Endothelial cell of umbilical vein (primary cell): ENCODE measurements at regions not wholly inside any gene's neighbourhood (a gene's known extent, or its start where the extent isn't known, plus 50 kb on each side); places are given as distances from the start of the nearest gene placed in this dataset.

Experiments used
- BruUV-seq: library from RNA; stranded (reverse); fragments of 400-500 nt; replicated peaks from 2 replicates; lab custom pipeline; 2021; lab: Mats Ljungman, UMichigan
- CTCF ChIA-PET: fragments of 300-600, 350-600 bp; sonication (Branson Sonifier 250); formaldehyde crosslinking; loops from one replicate; lab custom pipeline; 2021; ENCODE audit warnings: antibody characterized with exemption, inconsistent platforms; lab: Charles Lee
- POLR2A ChIA-PET: fragments of 300-600, 350-600 bp; sonication (Branson Sonifier 250); formaldehyde crosslinking; loops from one replicate; lab custom pipeline; 2021; ENCODE audit warnings: antibody characterized with exemption, inconsistent platforms; lab: Charles Lee
- DNase-seq: peaks from one replicate; pipeline ENCODE4 v3.0.0-alpha.2; 2011; ENCODE audit warnings: low read depth, low spot score
- FAIRE-seq: peaks from 2 replicates; lab custom pipeline; 2011; peaks lifted over from hg19 to GRCh38; lab: Jason Lieb, UNC
- H2AFZ ChIP-seq: 2 replicates; pipeline ENCODE4 v1.6.0; 2012; ENCODE audit warnings: low read depth, low read length, control low read depth, inconsistent platforms
- H3K27ac ChIP-seq: 2 replicates; pipeline ENCODE4 v1.5.1; 2011; ENCODE audit warnings: low read depth, mild to moderate bottlenecking, control low read depth, low read length, moderate library complexity; ENCODE audit not compliant: insufficient read depth
- H3K27me3 ChIP-seq, 2 experiments: 2 replicates each; pipeline versions ENCODE4 v1.6.0 to v1.6.1; 2011; ENCODE audit warnings: low read length in 2 of 2, mixed read lengths in 1 of 2; ENCODE audit not compliant: control insufficient read depth in 2 of 2, insufficient read depth in 2 of 2
- H3K36me3 ChIP-seq, 2 experiments: 2 replicates in 1 of 2; 3 replicates in 1 of 2; pipeline ENCODE4 v1.5.1; 2011; ENCODE audit warnings: low read length in 2 of 2, mild to moderate bottlenecking in 1 of 2, moderate library complexity in 1 of 2; ENCODE audit not compliant: control insufficient read depth in 2 of 2, insufficient read depth in 2 of 2; ENCODE audit errors: extremely low read depth in 1 of 2
- H3K4me1 ChIP-seq: 3 replicates; pipeline ENCODE4 v1.5.1; 2011; ENCODE audit warnings: mild to moderate bottlenecking, low read length; ENCODE audit not compliant: control insufficient read depth, insufficient read depth; ENCODE audit errors: extremely low read depth
- H3K4me2 ChIP-seq: 2 replicates; pipeline ENCODE4 v1.6.1; 2011; ENCODE audit warnings: low read length, control low read depth, mixed read lengths; ENCODE audit not compliant: insufficient read depth
- H3K4me3 ChIP-seq, 3 experiments: fragments of 200-600 bp in 1 of 3; sonication (generic), shearing (Covaris generic) in 1 of 3; replicated peaks in 1 of 3; 2 replicates each; pipeline ENCODE4 v1.5.1; 2011 to 2016; ENCODE audit warnings: control low read depth in 3 of 3, low read length in 3 of 3, mild to moderate bottlenecking in 2 of 3, inconsistent platforms in 1 of 3, low read depth in 1 of 3, moderate library complexity in 1 of 3; ENCODE audit not compliant: insufficient read depth in 1 of 3
- H3K79me2 ChIP-seq: 2 replicates; pipeline ENCODE4 v1.6.0; 2012; ENCODE audit warnings: low read length, inconsistent platforms; ENCODE audit not compliant: control insufficient read depth, insufficient read depth
- H3K9ac ChIP-seq: replicated peaks from 2 replicates; pipeline ENCODE3; 2011; ENCODE audit warnings: low read length, control low read depth; ENCODE audit not compliant: insufficient read depth; ENCODE audit errors: extremely low read depth
- H3K9me1 ChIP-seq: replicated peaks from 3 replicates; pipeline ENCODE4 v1.6.0; 2011; ENCODE audit warnings: mild to moderate bottlenecking, low read length; ENCODE audit not compliant: control insufficient read depth, insufficient read depth; ENCODE audit errors: extremely low read depth
- H3K9me3 ChIP-seq: replicated peaks from 2 replicates; pipeline ENCODE4 v1.5.1; 2012; ENCODE audit warnings: low read length, inconsistent platforms; ENCODE audit not compliant: control insufficient read depth, insufficient read depth
- H4K20me1 ChIP-seq: replicated peaks from 2 replicates; pipeline ENCODE3; 2011; ENCODE audit warnings: mild to moderate bottlenecking, low read length; ENCODE audit not compliant: control insufficient read depth, insufficient read depth; ENCODE audit errors: extremely low read depth
- EZH2 ChIP-seq: IDR thresholded peaks from 2 replicates; pipeline ENCODE4 v1.6.1; 2012; ENCODE audit warnings: borderline replicate concordance, low read depth, mild to moderate bottlenecking, moderate library complexity, low read length, inconsistent platforms; ENCODE audit not compliant: severe bottlenecking
- FOS ChIP-seq: IDR thresholded peaks from 2 replicates; pipeline ENCODE4 v1.6.1; 2011; ENCODE audit warnings: mild to moderate bottlenecking, low read length, moderate library complexity, borderline replicate concordance; ENCODE audit not compliant: insufficient read depth
- GATA2 ChIP-seq: IDR thresholded peaks from 2 replicates; pipeline ENCODE4 v1.7.0; 2011; ENCODE audit warnings: low read depth, mild to moderate bottlenecking, moderate library complexity, mixed read lengths, low read length; ENCODE audit not compliant: insufficient read length, insufficient read depth
- JUN ChIP-seq: IDR thresholded peaks from 2 replicates; pipeline ENCODE4 v1.6.1; 2011; ENCODE audit warnings: borderline replicate concordance, low read depth; ENCODE audit not compliant: insufficient read length, insufficient read depth
- MYC ChIP-seq: IDR thresholded peaks from one replicate; pipeline ENCODE4 v1.6.1; 2011; ENCODE audit warnings: mild to moderate bottlenecking, low read depth, low read length
- POLR2A ChIP-seq: IDR thresholded peaks from 2 replicates; pipeline ENCODE4 v1.6.1; 2012; ENCODE audit warnings: low read depth, mild to moderate bottlenecking, control low read depth, low read length
- POLR2AphosphoS5 ChIP-seq: IDR thresholded peaks from 2 replicates; pipeline ENCODE4 v1.6.1; 2012; ENCODE audit warnings: low read depth, mild to moderate bottlenecking, control low read depth, low read length, moderate library complexity; ENCODE audit not compliant: insufficient read depth
- dilution Hi-C: fragments of 300-500 bp; cut with MboI; formaldehyde crosslinking; loops from one replicate; pipeline ENCODE4 v1.15.0; 2019; ENCODE audit warnings: low sequenced_read_pairs; ENCODE audit not compliant: extremely low pct_ligation_motif_present
- intact Hi-C: fragments of 100-400 bp; cut with micrococcal nuclease; formaldehyde crosslinking; loops from one replicate; pipeline ENCODE4 v1.10.0; 2022
- TF ChIP-seq, protein P1 (sequence below): IDR thresholded peaks from 2 replicates; pipeline ENCODE4 v1.6.1; 2011; ENCODE audit not compliant: insufficient read depth, insufficient read length
- TF ChIP-seq, protein P2 (sequence below), 2 donors: IDR thresholded peaks; 1 replicate in 1 of 2; 2 replicates in 1 of 2; pipeline ENCODE4 v1.5.1; 2011; ENCODE audit warnings: low read length in 2 of 2, mild to moderate bottlenecking in 2 of 2, moderate library complexity in 2 of 2, control low read depth in 1 of 2, inconsistent platforms in 1 of 2, low read depth in 1 of 2; ENCODE audit not compliant: insufficient read depth in 1 of 2; ENCODE audit errors: extremely low read depth in 1 of 2

DNA sequence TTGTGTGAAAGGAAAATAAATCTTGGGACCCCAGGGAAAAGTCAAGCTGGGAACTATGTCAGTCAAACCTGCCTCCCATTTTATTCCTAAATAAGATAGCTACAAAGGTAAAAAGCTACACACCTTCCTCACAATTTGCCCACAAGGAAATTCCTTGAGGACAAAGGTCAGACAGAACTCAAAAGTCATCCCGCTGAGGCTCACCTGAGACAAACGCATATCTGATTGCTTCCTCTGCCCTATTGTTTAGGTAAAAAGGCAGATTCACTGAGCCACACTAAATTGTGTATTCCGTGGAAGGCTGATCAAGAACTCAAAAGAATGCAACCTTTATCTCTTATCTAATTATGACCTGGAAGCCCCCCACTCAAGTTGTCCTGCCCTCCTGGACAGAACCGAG is 58.7 kb upstream of the MAML3 start:
- ChIA-PET POLR2A (interaction anchor here (0.6 kb wide), 1 partner anchor 18 kb away, joined by 6 read pairs; no protein-coding TSS in a partner anchor), CTCF (interaction anchor here (0.8 to 1.5 kb wide), 4 partner anchors 9 to 200 kb away, joined by 3 to 4 read pairs (median 4); no protein-coding TSS in a partner anchor)
- no peaks in the 10 kb centered on the region for H3K79me2 ChIP-seq
- H3K4me1 ChIP-seq = no peaks in the 10 kb centered on the region
- FAIRE-seq = no peak
- no peaks in the 10 kb centered on the region for H3K36me3 ChIP-seq
- H3K9me1 ChIP-seq = no peaks in the 10 kb centered on the region
- dilution Hi-C loops = no loop called here
- no peak overlapping the region for H3K4me3 ChIP-seq
- DNase-seq = no peak
- peaks cover 0 to 1% of the 10 kb centered on the region in 2 experiments for H3K27me3 ChIP-seq
- no peaks in the 10 kb centered on the region for H4K20me1 ChIP-seq
- H3K4me2 ChIP-seq = no peak overlapping the region
- H3K27ac ChIP-seq = no peak overlapping the region
- BruUV-seq = no TSS peak
- H2AFZ ChIP-seq = no peak overlapping the region
- no peak overlapping the region for H3K9ac ChIP-seq
- no peaks in the 10 kb centered on the region for H3K9me3 ChIP-seq
- TF ChIP-seq, protein P1, sequence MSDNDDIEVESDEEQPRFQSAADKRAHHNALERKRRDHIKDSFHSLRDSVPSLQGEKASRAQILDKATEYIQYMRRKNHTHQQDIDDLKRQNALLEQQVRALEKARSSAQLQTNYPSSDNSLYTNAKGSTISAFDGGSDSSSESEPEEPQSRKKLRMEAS = no peak
- no peak for TF ChIP-seq MYC
- TF ChIP-seq GATA2 = no peak
- no peak for TF ChIP-seq FOS
- intact Hi-C loops = no loop called here

DNA sequence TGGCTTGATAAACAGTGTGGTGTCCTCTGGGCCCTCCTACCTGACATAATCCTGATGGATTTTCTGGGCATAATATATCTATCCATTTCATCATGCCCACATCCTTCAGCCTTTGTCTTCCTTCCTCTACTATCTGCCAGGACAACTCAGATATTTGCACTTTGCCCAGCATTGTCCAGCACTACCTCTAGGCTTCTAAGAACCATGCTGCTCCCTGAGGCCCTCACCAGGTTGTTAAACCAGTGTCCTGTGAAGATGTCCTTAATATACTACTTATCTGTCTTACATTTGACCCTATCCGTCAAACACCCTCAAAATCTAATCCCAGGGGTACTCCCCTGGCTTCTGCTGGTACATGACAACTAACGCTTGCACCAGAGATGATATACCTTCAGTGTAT is 58.2 kb upstream of the MAML3 start:
- CTCF ChIA-PET = interaction anchor here (1.4 to 1.5 kb wide), 2 partner anchors 10 to 14 kb away, joined by 4 read pairs; no protein-coding TSS in a partner anchor
- FAIRE-seq = no peak

More for the DNA sequence above, 58.2 kb upstream of the MAML3 start:
- TF ChIP-seq JUN = no peak
- no peak for TF ChIP-seq FOS
- TF ChIP-seq, protein P2, sequence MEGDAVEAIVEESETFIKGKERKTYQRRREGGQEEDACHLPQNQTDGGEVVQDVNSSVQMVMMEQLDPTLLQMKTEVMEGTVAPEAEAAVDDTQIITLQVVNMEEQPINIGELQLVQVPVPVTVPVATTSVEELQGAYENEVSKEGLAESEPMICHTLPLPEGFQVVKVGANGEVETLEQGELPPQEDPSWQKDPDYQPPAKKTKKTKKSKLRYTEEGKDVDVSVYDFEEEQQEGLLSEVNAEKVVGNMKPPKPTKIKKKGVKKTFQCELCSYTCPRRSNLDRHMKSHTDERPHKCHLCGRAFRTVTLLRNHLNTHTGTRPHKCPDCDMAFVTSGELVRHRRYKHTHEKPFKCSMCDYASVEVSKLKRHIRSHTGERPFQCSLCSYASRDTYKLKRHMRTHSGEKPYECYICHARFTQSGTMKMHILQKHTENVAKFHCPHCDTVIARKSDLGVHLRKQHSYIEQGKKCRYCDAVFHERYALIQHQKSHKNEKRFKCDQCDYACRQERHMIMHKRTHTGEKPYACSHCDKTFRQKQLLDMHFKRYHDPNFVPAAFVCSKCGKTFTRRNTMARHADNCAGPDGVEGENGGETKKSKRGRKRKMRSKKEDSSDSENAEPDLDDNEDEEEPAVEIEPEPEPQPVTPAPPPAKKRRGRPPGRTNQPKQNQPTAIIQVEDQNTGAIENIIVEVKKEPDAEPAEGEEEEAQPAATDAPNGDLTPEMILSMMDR (IDR thresholded peaks at IDR 0.05; ENCODE audit: extremely low read depth in 1 of 2, insufficient read depth in 1 of 2, low read depth in 1 of 2, low read length in 2 of 2) = no peak
- TF ChIP-seq MYC = no peak
- no peak for TF ChIP-seq POLR2A
- TF ChIP-seq GATA2 = no peak
- TF ChIP-seq EZH2 = no peak
- TF ChIP-seq, protein P1 = no peak
- no peak for TF ChIP-seq POLR2AphosphoS5
- Histone ChIP-seq H3K4me1 (no peaks in the 10 kb centered on the region), H3K9me3 (no peaks in the 10 kb centered on the region), H3K27ac (no peak overlapping the region), H3K4me2 (no peak overlapping the region), H3K79me2 (no peaks in the 10 kb centered on the region), H2AFZ (no peak overlapping the region), H3K9ac (no peak overlapping the region), H3K36me3 (no peaks in the 10 kb centered on the region), H3K27me3 (peaks cover 0 to 1% of the 10 kb centered on the region in 2 experiments), H3K9me1 (no peaks in the 10 kb centered on the region), H3K4me3 (no peak overlapping the region), H4K20me1 (no peaks in the 10 kb centered on the region)
- intact Hi-C loops (no loop called here), dilution Hi-C loops (no loop called here)
- BruUV-seq = no TSS peak
- POLR2A ChIA-PET = no interaction called here
- no peak for DNase-seq
